HepG2 (cell line): ENCODE measurements at regions not wholly inside any gene's neighbourhood (a gene's known extent, or its start where the extent isn't known, plus 50 kb on each side); places are given as distances from the start of the nearest gene placed in this dataset.

Source experiments
- ZNF543 ChIP-seq: sonication (generic); formaldehyde crosslinking; IDR thresholded peaks from 2 replicates; pipeline ENCODE4 v1.4.0; 2020; ENCODE audit warnings: mild to moderate bottlenecking, missing genetic modification reagents
- ZNF768 ChIP-seq: sonication (generic); formaldehyde crosslinking; IDR thresholded peaks from 2 replicates; pipeline ENCODE4 v1.4.0; 2020; ENCODE audit warnings: missing genetic modification reagents

DNA sequence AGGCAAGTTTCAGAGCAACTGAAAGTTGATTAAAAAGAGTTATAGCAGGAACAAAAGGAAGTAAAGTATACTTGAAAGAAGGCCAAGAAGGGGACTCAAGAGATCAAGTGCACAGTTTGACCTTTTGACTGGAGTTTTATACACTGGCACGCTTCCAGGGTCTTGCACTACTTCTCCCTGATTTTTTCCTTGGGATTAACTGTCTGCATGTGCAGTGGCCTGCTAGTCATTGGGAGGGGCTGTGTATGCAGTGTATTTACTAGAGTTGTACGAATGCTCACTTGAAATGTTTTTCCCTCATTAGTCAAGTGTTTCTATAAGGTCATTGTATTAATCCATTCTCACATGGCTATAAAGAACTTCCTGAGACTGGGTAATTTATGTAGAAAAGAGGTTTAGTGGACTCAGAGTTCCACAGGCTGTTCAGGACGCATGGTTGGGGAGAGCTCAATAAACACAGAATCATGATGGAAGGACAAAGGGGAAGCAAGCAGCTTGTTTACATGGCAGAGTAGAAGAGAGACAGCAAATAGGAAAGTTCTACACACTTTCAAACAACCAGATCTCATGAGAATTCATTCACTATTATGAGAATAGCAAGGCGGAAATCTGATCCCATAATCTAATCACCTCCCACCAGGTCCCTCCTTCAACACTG, 571.8 kb downstream of the ZPLD1 start:
- TF ChIP-seq ZNF768 (CRISPR knock-in tag) (no peak), ZNF543 (CRISPR knock-in tag) (no peak)
